IPS-20b (cell line): ENCODE measurements at regions not wholly inside any gene's neighbourhood (a gene's known extent, or its start where the extent isn't known, plus 50 kb on each side); places are given as distances from the start of the nearest gene placed in this dataset.

ENCODE experiments used
- H3K27ac ChIP-seq: one replicate; pipeline ENCODE4 v1.5.1; 2013; ENCODE audit warnings: low read length
- H3K27me3 ChIP-seq: 2 replicates; pipeline ENCODE4 v1.6.1; 2013; ENCODE audit warnings: mild to moderate bottlenecking, low read length, inconsistent platforms; ENCODE audit not compliant: insufficient read depth
- H3K36me3 ChIP-seq: 2 replicates; pipeline ENCODE4 v1.6.1; 2013; ENCODE audit warnings: low read depth, mild to moderate bottlenecking, inconsistent platforms, low read length, moderate library complexity; ENCODE audit not compliant: insufficient read depth
- H3K4me1 ChIP-seq: 2 replicates; pipeline ENCODE4 v1.6.1; 2013; ENCODE audit warnings: mild to moderate bottlenecking, control low read depth, inconsistent platforms, low read length, moderate library complexity; ENCODE audit not compliant: insufficient read depth
- H3K4me3 ChIP-seq: 2 replicates; pipeline ENCODE4 v1.5.1; 2013; ENCODE audit warnings: mild to moderate bottlenecking, low read length, inconsistent platforms
- H3K9ac ChIP-seq: 2 replicates; pipeline ENCODE4 v1.6.1; 2013; ENCODE audit warnings: low read depth, mild to moderate bottlenecking, inconsistent platforms, low read length, moderate library complexity
- H3K9me3 ChIP-seq: 2 replicates; pipeline ENCODE4 v1.6.1; 2013; ENCODE audit warnings: mild to moderate bottlenecking, low read depth, low read length, inconsistent platforms; ENCODE audit not compliant: insufficient read depth

DNA sequence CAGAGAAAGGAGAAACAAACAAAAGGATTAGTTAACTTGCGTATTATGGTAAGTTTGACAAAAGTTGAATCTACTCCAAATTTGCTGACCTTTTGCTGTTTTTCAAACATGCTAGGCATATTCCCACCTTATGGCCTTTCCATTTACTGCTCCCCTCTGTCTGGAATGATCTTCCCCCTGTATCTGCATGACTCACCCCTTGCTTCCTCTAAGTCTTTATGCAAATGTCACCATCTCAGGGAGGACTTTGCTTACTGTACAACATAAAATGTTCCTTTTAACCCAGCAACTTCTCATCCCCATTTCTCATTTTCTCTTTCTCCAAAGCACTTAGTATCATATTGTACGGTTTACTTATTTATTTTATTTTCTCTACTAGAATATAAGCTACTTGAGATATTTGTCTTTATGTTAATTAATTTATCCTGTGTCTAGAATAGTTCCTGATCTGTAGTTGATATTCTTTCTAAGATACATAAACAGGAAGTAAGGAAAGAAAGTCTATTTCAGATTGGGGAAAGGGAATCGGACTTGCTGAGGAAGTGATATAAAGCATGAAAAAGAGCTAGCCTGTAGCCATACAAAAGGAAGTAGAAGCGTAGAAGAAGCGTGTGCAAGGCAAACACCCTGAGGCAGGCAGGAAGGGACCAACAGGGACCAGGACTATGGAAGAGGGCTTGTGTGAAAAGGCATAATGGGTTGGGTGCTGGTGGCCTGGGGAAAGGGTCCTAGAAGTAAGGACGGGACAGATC lies 144.9 kb upstream of the ERBB4 start:
- Histone ChIP-seq H3K4me3 (no peak overlapping the region), H3K36me3 (no peaks in the 10 kb centered on the region), H3K4me1 (no peaks in the 10 kb centered on the region), H3K9me3 (no peaks in the 10 kb centered on the region), H3K27ac (no peak overlapping the region), H3K9ac (no peak overlapping the region), H3K27me3 (no peaks in the 10 kb centered on the region)

DNA sequence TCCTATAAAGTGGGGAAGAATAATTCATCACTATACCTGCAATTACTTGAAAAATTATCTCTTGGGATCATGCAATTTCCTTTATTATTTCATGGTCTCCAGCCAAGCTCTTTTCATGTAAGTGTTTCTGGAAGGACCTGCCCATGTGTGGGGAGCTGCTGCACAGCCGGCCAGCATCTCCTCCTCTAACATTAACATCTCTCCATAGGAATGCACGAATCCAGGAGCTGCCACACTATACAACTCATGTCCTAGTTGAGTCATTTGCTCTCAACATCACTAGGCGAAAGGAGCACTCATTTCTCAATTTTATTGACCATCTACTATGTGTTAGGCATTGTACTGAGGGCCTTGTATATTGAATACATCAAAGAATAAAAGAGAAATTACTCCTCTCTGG lies 144.3 kb upstream of the ERBB4 start:
- Histone ChIP-seq H3K27me3 (no peaks in the 10 kb centered on the region), H3K9ac (no peak overlapping the region), H3K4me1 (no peaks in the 10 kb centered on the region), H3K36me3 (no peaks in the 10 kb centered on the region), H3K4me3 (no peak overlapping the region), H3K9me3 (no peaks in the 10 kb centered on the region), H3K27ac (no peak overlapping the region)

- no peaks in the 10 kb centered on the region for H3K9me3 ChIP-seq
- no peaks in the 10 kb centered on the region for H3K4me1 ChIP-seq
- H3K4me3 ChIP-seq, result no peak overlapping the region
- H3K27me3 ChIP-seq, result no peaks in the 10 kb centered on the region
- H3K36me3 ChIP-seq, result no peaks in the 10 kb centered on the region
- H3K9ac ChIP-seq, result no peak overlapping the region
- no peak overlapping the region for H3K27ac ChIP-seq
Observed at GRCh38 chr2:212677466-212677865, 138.9 kb upstream of the ERBB4 start.

DNA sequence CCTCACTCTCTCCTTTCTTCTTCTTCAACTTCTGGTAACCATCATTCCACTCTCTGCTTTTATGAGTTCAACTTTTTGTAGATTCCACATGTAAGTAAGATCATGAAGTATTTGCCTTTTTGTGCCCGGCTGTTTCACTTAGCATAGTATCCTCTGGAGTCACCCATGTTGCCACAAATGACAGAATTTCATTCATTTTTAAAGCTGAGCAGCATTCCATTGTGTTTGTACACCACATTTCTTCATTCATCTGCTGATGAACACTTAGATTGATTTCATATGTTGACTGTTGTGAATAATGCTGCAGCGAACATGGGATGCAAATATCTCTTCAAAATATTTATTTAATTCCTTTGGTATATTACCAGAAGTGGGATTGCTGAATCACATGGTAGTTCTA lies 133.6 kb upstream of the ERBB4 start:
- H3K27me3 ChIP-seq, result no peaks in the 10 kb centered on the region
- no peaks in the 10 kb centered on the region for H3K9me3 ChIP-seq
- H3K4me3 ChIP-seq, result no peak overlapping the region
- no peak overlapping the region for H3K9ac ChIP-seq
- no peaks in the 10 kb centered on the region for H3K36me3 ChIP-seq
- H3K27ac ChIP-seq, result no peak overlapping the region
- H3K4me1 ChIP-seq, result no peaks in the 10 kb centered on the region

GRCh38 chr2:212669761-212670160 lies 131.2 kb upstream of the ERBB4 start:
- H3K4me3 ChIP-seq, result no peak overlapping the region
- no peak overlapping the region for H3K9ac ChIP-seq
- no peaks in the 10 kb centered on the region for H3K9me3 ChIP-seq
- no peak overlapping the region for H3K27ac ChIP-seq
- H3K4me1 ChIP-seq, result no peaks in the 10 kb centered on the region
- H3K27me3 ChIP-seq, result no peaks in the 10 kb centered on the region
- H3K36me3 ChIP-seq, result no peaks in the 10 kb centered on the region

GRCh38 chr2:212667751-212668316 lies 129.2 kb upstream of the ERBB4 start:
- H3K9me3 ChIP-seq, result no peaks in the 10 kb centered on the region
- H3K27me3 ChIP-seq, result no peaks in the 10 kb centered on the region
- no peak overlapping the region for H3K27ac ChIP-seq
- no peak overlapping the region for H3K9ac ChIP-seq
- H3K4me1 ChIP-seq, result no peaks in the 10 kb centered on the region
- H3K4me3 ChIP-seq, result no peak overlapping the region
- H3K36me3 ChIP-seq, result no peaks in the 10 kb centered on the region

- Histone ChIP-seq H3K9me3 (no peaks in the 10 kb centered on the region), H3K27me3 (no peaks in the 10 kb centered on the region), H3K9ac (no peak overlapping the region), H3K4me3 (no peak overlapping the region), H3K4me1 (no peaks in the 10 kb centered on the region), H3K27ac (no peak overlapping the region), H3K36me3 (no peaks in the 10 kb centered on the region)
Observed at GRCh38 chr2:212665948-212666347, 127.3 kb upstream of the ERBB4 start.

DNA sequence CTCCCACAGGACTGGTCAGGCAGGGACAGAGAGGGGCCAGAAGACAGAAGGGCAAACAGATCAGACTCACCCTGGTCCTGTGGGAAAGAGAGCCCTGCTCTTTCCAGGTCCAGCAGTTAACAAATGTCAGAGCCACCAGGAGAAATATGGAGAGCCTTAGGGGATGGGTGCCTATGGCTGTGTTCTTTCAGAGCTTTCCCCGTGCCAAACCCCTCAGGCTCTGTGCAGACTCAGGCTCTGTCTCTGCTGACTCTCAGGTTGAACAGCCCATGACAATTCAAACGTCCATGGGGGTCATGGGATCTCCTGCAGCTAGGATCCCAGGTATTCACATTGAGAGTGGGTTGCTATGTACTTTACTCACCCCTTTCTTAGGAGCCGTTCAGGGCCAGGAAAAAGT lies 120.8 kb upstream of the ERBB4 start:
- H3K27me3 ChIP-seq, result no peaks in the 10 kb centered on the region
- no peak overlapping the region for H3K27ac ChIP-seq
- no peaks in the 10 kb centered on the region for H3K36me3 ChIP-seq
- no peaks in the 10 kb centered on the region for H3K4me1 ChIP-seq
- H3K4me3 ChIP-seq, result no peak overlapping the region
- no peak overlapping the region for H3K9ac ChIP-seq
- H3K9me3 ChIP-seq, result peaks cover 5% of the 10 kb centered on the region; the same call in 1 of the 2 replicates

GRCh38 chr2:212649646-212650045 lies 111.0 kb upstream of the ERBB4 start:
- H3K9me3 ChIP-seq, result no peaks in the 10 kb centered on the region
- H3K4me1 ChIP-seq, result peaks cover under 1% of the 10 kb centered on the region; the same call in 1 of the 2 replicates
- H3K27ac ChIP-seq, result no peak overlapping the region
- no peaks in the 10 kb centered on the region for H3K36me3 ChIP-seq
- H3K4me3 ChIP-seq, result no peak overlapping the region
- no peak overlapping the region for H3K9ac ChIP-seq
- H3K27me3 ChIP-seq, result no peaks in the 10 kb centered on the region

GRCh38 chr2:212646698-212647366 lies 108.2 kb upstream of the ERBB4 start:
- H3K27ac ChIP-seq, result no peak overlapping the region
- peaks cover 3% of the 10 kb centered on the region; the same call in 1 of the 2 replicates for H3K4me1 ChIP-seq
- no peaks in the 10 kb centered on the region for H3K27me3 ChIP-seq
- no peak overlapping the region for H3K4me3 ChIP-seq
- no peaks in the 10 kb centered on the region for H3K9me3 ChIP-seq
- H3K36me3 ChIP-seq, result no peaks in the 10 kb centered on the region
- H3K9ac ChIP-seq, result no peak overlapping the region

- no peaks in the 10 kb centered on the region for H3K36me3 ChIP-seq
Observed at GRCh38 chr2:212644195-212644837, 105.7 kb upstream of the ERBB4 start.

More at GRCh38 chr2:212644195-212644837, 105.7 kb upstream of the ERBB4 start:
- H3K4me1 ChIP-seq, result peaks cover 3% of the 10 kb centered on the region; the same call in 1 of the 2 replicates
- no peak overlapping the region for H3K27ac ChIP-seq
- H3K4me3 ChIP-seq, result no peak overlapping the region
- no peaks in the 10 kb centered on the region for H3K9me3 ChIP-seq
- H3K27me3 ChIP-seq, result no peaks in the 10 kb centered on the region
- H3K9ac ChIP-seq, result no peak overlapping the region
